ENCODE measurements at regions not wholly inside any gene's neighbourhood (a gene's known extent, or its start where the extent isn't known, plus 50 kb on each side); places are given as distances from the start of the nearest gene placed in this dataset.

DNA sequence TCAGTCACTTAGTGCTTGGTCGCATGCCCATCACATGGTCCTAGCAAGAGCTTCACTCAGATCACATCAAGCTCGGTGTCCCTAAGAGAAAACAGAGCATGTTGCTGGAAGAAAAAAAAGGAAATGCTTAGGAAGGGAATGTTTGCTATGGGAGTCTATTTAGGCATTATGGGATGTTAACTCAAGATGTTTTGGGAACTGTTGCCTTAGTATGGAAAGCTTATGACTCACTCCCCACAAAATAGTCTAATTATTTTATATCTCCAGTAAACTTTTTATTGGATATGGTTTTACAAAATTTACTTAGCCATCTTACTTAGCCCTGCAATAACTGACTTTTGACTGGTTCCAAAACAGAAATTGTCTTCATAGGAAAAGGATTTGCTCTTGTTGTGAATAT lies 439.5 kb upstream of the ZEB2 start:
- no peak for DNase-seq

DNA sequence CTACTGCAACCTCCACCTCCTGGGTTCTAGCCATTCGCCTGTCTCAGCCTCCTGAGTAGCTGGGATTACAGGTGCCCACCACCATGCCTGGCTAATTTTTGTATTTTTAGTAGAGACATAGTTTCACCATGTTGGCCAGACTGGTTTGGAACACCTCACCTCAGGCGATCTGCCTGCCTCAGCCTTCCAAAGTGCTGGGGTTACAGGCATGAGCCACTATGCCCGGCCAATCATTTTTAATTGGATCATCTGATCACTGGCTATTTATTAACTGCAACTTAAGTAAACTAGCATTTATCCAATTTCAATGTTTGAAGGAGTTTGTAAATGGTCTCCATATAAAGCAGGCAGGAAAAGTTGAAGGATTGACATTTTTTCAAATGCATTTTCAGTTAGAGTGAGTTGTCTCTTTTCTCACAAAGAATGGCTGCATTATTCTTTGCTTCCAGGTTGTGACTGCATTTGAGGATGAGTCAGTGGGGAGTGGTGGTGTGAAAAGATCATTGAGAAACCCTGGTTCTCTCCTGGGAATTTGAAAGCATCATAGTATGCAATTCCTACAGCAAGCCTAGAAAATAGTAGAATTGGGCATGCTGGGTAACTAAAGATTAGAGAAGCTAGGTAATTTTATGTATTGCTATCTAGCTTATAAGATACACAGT lies 431.1 kb upstream of the ZEB2 start:
- DNase-seq: peak; percentile 78

DNA sequence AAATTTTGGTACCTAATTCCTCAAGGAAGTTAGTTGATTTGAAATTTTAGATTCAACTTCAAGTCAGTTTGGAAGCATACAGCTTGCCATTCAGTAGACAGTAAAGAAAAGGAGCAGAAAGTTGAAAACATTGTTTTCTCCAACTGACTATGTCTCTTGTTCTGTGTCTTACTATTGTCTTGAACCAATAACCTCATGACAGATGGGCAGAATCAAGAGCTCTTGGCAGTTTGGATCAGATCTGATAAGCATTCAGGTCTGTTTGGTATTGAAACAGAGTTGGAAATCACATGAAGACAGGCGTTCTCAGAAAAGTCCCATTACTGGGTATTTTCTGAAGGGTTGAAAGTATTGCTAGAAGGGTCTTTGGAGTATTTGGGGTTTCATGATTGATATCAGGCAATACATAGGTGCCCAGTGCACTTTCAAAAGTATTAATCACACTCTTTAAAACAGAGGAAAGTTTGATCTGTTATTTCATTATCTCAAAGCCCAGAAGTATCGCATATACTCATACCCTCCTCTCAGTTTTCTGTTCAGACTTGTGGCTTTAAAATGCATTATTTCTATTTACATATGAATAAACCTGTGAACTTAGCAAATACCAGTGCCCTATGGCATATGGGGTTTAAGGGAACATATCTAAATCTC lies 428.4 kb upstream of the ZEB2 start:
- DNase-seq: no peak

DNA sequence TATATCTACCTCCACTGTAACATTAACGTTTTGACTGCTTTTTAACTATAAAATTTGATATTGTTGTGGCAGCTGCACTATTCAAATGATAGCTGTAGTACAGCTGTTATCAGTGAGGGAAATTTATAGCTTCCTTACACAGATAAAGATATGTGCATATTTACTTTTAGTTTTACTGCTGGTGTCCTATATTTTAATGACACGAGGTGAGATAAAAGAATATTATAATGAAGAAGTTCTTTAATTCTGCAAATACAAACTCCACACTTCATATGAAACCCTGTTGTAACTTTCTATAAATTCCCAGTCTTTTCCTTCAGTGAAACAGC lies 427.8 kb upstream of the ZEB2 start:
- DNase-seq: no peak

DNA sequence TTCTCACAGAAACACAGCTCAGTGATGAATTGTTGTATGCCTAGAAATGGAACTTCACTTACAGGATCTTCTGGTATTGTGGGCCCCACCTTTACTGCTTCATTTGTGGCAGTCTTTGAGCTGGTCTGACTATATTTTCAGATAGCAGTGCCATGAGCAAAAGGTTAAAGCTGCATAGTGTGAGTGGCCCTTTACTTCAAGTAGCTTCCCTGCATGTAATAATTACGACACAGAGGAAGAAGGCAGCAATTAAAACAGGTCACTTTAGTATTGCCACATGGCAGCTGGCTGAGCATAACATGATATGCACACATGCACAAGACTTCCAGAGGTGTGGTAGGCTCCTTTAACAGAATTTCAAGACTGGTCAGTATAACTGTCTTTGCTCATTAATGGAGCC lies 426.3 kb upstream of the ZEB2 start:
- DNase-seq: no peak

DNA sequence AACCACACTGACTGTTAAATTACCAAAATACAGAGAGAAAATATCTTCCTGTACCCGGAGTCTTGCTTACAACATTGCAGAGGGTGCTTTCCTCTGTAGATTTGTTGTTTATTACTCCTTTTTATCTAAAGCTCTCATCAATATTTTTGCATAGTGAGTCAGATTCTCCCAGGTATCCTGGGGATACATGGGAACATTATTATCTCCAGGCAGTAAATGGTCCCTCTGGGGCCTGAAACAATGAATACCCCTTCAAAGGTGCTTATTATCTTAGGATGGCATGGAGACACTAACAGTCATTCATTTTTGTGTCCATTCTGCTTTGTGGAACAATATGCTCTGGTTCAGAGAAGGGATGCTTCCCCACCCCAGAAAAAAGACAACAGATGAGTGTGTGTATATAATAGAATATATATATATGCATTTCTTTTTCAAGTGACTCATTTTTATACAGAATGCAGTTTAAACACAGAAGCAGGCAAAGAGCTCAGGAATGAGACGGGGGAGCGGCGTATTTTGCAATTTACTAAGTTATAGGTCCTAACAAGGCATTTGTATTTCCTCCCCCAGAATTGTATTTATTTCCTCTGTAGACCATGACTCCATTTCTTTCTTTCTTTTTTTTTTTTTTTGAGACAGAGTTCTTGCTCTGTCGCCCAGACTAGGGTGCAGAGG lies 424.8 kb upstream of the ZEB2 start:
- DNase-seq: peak; percentile 27

DNA sequence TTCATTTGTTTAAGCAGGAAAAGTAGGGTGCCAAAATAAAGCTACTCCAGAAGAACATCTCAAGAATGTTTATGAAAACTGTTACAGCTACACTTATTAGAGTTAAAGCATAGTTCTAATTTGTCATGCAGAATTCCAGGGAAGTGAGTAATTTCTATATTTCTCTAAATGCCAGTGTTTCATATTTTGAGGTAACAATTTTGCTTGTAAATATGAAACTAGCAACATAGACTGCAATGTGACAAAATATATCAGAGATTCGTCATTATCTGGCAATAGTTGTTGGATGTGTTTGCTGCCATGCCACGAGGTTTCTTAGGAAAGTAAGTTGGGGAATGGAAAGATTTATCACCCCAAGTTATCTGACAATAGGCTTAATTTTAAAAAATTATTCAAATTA lies 424.1 kb upstream of the ZEB2 start:
- peak; percentile 86 for DNase-seq

DNA sequence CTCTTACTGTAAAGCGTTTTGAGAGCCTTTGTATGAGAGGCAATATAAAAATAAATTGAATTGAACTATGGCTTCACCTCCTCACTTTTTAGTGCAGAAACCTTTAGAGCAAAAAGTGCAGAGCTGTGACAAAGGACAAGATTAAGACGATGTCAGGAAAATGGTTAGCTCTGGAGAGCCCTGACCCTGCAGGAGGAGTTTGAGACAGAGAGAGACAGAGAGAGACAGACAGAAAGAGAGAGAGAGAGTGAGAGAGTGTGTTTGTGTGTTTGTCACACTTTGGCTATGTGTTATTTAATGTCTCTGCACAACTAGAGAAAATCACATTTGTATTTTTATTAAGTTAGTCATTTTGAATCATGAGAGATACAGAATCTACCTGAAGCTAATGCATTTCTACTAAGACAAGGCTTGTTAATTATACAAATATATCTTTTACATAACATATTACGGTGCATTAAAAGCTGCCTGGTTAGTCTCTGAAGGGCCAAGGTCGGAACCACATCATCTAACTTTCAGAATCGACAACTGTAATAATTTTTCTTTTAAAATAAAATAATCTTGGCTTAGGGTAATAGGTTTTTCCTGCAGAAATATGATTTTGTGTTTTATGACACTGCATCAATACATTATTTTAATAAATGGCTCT lies 423.5 kb upstream of the ZEB2 start:
- peak; percentile 3 for DNase-seq

DNA sequence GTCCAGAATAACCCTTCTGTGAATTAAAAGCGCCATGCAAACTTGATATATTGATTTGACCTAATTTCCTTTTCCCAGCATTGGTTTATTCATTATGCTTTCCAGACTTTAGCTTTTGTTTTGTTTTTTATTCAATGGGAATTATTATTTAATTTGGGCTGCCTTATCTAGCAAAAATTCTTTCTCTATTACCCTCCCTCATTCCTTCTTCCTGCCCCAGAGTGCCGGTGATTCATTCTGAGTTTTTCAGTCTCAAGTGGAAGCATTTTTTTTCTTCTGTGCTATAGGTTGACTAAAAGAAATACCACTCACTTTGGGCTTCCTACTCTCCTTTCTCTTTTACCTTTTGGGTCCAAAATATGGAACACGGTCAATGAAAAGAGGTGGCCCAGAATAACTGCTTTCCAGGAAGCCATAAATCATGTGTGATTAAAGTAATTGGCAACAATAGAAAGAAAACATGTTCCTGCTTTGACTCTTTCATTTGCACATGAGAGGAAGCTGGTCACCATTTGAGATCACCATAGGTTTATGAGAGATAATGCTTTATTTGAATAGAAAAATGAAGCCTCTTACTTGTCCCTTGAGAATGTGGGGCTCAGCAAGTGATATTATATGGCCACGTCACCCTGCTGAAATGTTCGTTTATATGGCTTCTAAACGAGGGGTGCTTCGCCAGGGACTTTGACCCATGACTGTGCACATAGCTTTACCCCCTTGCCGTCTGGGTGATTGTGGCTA lies 422.8 kb upstream of the ZEB2 start:
- peak; percentile 79 for DNase-seq

DNA sequence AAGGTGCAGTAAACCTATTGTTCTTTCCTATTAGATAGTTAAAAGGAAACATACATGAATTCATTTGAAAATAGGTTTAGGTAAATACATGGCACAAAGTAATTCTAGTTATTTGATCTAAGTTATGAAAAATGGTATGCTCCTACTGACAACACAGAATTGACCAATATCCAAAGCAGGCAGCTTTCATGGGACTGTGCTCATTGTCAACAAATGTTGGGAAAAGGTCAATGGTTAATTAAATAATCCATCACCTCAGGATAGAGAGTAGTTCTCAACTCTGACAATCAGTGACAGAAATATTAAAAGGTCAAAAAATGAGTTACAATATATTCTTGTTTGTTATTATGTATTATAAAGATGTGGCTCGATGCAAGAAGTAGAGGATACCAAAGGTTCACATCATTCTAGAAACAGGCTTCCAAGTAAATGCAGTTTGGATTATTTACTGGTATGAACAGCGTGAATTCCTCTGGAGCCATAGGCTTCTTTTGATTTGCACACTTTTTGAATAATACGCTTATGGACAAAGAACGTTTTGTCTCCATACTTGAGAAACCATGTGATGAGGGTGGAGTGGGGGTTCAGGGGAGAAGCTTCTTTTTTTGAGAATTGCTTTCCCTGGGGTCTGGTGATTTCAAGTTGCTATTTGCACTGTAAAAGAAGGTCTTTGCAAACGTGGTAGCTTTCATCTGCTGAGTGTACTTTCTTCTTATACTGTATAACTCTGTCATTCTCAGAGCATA lies 422.0 kb upstream of the ZEB2 start:
- DNase-seq: no peak

DNA sequence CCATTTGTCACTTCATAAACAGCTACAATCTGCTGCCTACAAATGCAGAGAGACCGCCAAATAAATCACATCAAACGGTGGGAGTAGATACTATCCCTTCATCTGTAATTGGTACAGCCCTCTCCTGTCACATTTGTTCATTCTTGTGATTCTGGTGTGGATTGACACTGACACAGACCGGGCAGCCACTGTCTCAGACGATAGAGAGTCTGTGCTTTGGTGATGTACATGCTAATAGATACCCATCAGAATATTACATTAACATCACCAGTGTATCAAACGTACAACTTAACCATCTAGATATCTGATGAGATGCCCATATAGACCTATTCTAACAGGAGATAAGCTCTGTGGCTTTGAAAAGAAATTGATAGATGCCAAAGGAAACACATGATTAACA lies 419.7 kb upstream of the ZEB2 start:
- no peak for DNase-seq

DNA sequence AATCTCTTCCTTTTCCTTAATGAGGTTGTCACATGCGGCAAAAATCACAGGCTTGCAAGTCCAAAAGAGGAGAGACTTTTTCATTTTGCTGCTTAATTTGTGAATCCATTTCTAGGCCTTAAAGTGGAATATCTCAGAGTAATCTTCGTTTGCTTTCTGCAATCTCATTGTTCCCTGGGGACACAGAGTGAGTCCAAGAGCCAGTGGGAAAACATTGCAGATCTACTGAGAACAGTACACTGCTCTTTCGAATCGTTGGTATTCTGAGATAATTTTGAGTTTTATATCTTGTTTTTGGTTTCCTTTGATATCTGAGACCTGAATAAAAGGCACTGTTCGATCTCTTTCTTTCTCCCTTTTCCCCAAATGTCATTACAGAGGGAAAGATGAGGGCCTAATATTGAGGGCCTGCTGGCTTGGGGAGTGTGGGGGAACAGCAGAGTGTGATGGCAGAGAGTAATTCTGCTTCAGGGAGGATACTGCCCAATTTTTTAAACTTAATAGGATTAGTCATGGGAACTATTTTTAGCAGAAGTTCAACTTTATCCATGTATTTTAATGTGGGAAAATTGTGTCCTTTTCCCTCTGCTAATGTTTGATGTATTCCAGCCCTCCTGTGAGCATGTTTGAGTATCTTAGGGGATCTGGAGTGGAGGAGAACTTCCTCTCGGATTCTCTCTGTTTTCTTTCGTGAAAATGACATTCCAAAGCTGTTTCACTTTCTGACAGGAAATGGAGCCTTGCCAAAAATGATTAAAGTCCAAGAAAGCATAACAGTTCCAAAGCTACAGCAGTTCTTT lies 418.2 kb upstream of the ZEB2 start:
- DNase-seq: peak; percentile 84

DNA sequence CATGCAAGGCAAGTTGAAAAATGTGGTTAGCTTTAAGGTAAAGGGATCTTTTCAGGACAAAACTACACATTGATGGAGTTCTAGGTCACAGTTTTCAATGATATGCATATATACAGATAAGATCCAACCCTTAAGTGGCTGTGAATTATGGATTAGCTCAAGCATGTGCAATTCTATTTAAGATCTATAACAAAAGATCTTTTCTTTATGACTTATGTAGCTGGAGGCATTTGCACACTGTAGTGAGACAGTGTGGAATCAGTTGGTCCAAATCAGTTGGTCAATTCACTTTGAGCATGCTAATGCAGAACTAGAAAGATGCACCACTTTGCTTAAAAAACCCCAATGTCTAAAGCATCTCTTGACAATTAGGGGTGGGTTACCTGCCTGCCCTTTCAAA lies 417.1 kb upstream of the ZEB2 start:
- no peak for DNase-seq

DNA sequence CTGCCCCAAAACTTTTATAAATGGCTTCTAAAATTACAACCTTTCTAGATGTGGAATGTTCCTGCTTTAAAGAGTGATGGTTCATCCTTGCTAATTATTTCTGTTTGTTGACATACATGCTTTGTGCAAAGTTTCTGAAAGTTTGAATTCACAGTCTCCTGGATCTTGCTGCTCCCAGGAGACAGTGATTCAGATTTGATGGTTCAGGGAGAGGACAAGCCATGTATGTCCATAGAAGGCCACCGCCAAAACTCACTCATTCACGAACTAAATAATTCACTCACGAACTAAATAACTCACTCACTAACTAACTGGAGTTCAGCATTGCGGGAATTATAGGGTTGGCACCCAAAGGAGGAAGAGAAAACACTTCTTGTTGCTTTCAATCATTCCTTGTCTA lies 416.5 kb upstream of the ZEB2 start:
- DNase-seq: no peak

DNA sequence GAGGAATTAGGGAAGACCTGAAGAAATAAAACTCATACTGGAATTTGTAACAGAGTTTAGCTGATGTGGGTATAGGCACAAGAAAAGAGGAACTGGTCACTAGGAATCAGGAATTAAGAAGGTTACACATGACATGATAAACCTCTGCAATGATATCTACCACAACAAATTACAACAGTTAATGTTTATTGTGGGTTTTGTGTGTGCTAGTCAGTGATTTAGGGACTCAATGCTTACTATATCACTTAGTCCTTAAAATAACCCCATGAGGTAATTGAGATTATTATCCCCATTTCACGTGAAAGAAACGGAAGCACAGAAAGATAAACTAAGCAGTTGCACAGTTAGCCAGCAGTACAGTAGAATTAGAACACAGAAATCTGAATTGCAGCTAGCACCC lies 415.8 kb upstream of the ZEB2 start:
- no peak for DNase-seq

DNA sequence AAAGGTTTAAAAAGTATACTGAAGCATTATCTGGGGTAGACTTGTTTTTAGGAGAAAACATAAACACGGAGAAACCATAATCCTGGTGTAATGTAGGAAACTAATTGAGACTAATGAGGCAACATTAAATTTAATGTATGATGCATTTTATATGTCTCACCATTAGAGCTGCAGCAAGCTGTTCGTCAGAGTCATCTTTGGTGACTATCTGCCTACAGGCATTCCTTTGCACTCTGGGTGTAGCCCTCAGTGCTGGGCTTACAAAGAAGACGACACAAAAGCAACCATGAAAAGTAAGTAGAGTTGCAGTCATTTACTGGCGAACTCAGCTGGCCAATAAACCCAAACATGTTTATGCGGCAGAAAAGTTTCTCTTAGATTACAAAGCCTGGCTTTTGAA lies 415.3 kb upstream of the ZEB2 start:
- DNase-seq: no peak

DNA sequence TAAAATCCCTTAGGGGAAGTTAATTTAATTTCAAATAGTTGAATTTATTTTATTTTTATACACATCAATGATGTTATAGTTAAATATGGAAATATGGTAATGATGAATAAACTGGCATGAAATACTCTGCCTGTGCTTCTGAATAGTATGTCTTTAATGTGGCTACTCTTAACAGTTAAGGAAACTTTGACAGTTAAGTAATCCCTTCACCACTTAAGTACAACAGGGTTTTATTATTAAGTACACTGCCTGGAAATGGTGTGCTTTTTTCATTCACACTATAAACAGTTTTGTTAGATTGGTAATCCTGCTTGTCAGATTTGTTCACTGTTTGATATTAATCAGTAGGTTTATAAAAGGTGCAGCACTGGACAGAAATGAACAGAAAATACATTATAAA lies 412.0 kb upstream of the ZEB2 start:
- DNase-seq: no peak

DNA sequence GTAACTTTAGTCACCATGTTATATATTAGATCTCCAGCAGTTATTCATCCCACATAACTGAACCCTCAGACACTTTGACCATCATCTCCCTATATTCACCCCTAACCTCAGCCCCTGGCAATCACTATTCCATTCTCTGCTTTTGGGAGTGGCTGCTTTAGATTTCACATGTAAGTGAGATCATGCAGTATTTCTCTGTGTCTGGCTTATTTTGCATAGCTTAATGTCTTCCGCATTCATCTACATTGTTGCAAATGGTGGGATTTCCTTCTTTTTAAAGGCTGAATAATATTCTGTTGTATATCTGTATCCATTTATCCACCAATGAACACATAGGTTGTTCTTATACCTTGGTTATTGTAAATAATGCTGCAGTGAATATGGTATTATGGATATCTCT lies 411.6 kb upstream of the ZEB2 start:
- no peak for DNase-seq

DNA sequence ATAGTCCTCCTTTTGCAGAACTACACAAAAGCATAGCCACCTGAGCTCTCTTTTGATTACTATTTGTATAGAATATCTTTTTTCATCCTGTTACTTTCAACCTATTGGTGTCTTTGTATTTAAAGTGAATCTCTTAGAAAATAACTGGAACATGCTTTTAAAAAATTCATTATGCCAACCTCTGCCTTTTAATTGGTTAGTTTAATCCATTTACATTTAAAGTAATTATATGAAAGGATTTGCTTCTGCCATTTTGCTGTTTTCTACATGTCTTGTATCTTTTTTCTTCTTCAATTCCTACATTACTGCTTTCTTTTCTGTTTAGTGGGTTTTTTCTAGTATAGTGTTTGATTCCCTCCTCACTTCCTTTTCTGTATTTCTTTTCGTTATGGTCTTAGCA lies 407.5 kb upstream of the ZEB2 start:
- DNase-seq: no peak

DNA sequence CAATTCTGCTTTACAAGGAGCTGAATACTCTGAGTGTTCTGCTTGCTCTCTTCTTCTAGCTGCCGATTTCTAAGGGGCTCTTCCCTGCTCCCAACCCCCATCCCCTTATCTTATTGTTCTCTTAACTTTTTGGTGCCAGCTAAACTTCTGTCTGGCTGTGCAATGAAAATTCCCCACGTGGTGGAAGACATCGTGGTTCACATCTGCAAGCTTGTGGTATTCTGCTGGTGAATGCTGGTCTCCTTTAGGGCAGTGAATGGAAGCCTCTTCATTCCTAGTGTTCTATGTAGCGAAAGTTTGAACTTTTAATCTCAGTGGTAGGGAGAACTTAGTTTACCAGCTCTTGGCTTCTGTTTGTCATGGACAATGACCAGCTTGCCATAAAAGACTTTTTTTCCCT lies 406.0 kb upstream of the ZEB2 start:
- no peak for DNase-seq

DNA sequence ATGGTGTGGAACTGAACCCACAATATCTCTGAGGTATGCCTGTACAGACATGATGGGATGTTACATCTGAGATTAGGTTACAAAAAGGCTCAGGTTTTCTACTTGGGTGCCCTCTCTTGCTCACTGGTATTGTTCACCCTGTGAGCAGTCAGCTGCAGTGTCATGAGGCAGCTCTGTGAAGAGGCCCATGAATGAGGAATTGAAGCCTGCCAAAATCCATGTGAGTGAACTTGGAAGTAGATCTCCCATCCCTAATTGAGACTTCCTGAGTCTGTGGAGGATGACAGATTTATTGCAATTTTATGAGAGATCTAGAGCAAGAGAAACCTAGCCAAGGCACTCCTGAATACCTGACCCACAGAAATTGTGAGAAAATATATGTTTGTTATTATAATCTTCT lies 404.9 kb upstream of the ZEB2 start:
- DNase-seq: no peak

DNA sequence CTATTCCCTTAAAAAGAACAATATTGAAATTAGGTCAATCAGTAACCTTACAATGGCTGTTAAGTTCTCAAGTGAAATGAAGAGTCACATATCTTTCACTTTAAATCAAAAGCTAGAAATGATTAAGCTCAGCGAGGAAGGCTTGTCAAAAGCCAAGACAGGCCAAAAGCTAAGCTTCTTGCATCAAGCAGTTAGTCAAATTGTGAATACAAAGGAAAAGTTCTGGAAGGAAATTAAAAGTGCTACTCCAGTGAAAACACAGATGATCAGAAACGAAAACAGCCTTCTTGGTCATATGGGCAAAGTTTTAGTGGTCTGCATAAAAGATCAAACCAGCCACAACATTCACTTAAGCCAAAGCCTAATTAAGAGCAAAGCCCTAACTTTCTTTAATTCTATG lies 402.6 kb upstream of the ZEB2 start:
- no peak for DNase-seq

Measured in EL (cell line).